RPMI7951 (cell line): ENCODE measurements at regions not wholly inside any gene's neighbourhood (a gene's known extent, or its start where the extent isn't known, plus 50 kb on each side); places are given as distances from the start of the nearest gene placed in this dataset.
A peak's percentile ranks its signal among the peaks of the same experiment; 100 is the strongest.
"Not testable (repeated sequence)": the region's sequence is repeated elsewhere in the genome, so short reads cannot be mapped to it uniquely, and the experiment has no call there.

Source experiments
- DNase-seq: peaks from one replicate; pipeline ENCODE4 v3.0.0-alpha.2; 2012; ENCODE audit warnings: low read depth

- DNase-seq = no peak
Observed at GRCh38 chr18:29873211-29873610, 1169.3 kb downstream of the DSC3 start.

- no peak for DNase-seq
Observed at GRCh38 chr18:29871246-29871645, 1171.3 kb downstream of the DSC3 start.

- DNase-seq = no peak
Observed at GRCh38 chr18:29862824-29863223, 1179.7 kb downstream of the DSC3 start.

GRCh38 chr18:29855637-29856036, 1186.9 kb downstream of the DSC3 start:
- DNase-seq = no peak

GRCh38 chr18:29853126-29853525, 1189.4 kb downstream of the DSC3 start:
- DNase-seq = no peak

- DNase-seq = no peak
Observed at GRCh38 chr18:29849144-29849543, 1193.4 kb downstream of the DSC3 start.

GRCh38 chr18:29841631-29842030, 1200.9 kb downstream of the DSC3 start:
- no peak for DNase-seq

- peak; percentile 16 for DNase-seq
Observed at GRCh38 chr18:29840089-29840488, 1202.5 kb downstream of the DSC3 start.

GRCh38 chr18:29838961-29839360, 1203.6 kb downstream of the DSC3 start:
- not testable (repeated sequence) for DNase-seq

GRCh38 chr18:29838556-29838955, 1204.0 kb downstream of the DSC3 start:
- no peak for DNase-seq

- no peak for DNase-seq
Observed at GRCh38 chr18:29823671-29824070, 1218.9 kb downstream of the DSC3 start.

- no peak for DNase-seq
Observed at GRCh38 chr18:29821544-29821943, 1221.0 kb downstream of the DSC3 start.

GRCh38 chr18:29811519-29811918, 1231.0 kb downstream of the DSC3 start:
- DNase-seq = no peak

- DNase-seq = no peak
Observed at GRCh38 chr18:29780816-29781215, 1261.7 kb downstream of the DSC3 start.

- DNase-seq = no peak
Observed at GRCh38 chr18:29779096-29779495, 1263.4 kb downstream of the DSC3 start.

- peak; percentile 7 for DNase-seq
Observed at GRCh38 chr18:29753379-29753778, 1289.2 kb downstream of the DSC3 start.

- no peak for DNase-seq
Observed at GRCh38 chr18:29749704-29750103, 1292.8 kb downstream of the DSC3 start.

- DNase-seq = no peak
Observed at GRCh38 chr18:29741461-29741860, 1301.1 kb downstream of the DSC3 start.

GRCh38 chr18:29737620-29738019, 1304.9 kb downstream of the DSC3 start:
- no peak for DNase-seq

- DNase-seq = no peak
Observed at GRCh38 chr18:29737190-29737589, 1305.4 kb downstream of the DSC3 start.

- no peak for DNase-seq
Observed at GRCh38 chr18:29730073-29730472, 1312.5 kb downstream of the DSC3 start.

- DNase-seq = no peak
Observed at GRCh38 chr18:29726646-29727045, 1315.9 kb downstream of the DSC3 start.

- DNase-seq = not testable (repeated sequence)
Observed at GRCh38 chr18:29723486-29723885, 1319.1 kb downstream of the DSC3 start.

GRCh38 chr18:29715960-29716359, 1326.6 kb downstream of the DSC3 start:
- DNase-seq = not testable (repeated sequence)

- no peak for DNase-seq
Observed at GRCh38 chr18:29712785-29713184, 1329.8 kb downstream of the DSC3 start.
